CD8-positive, alpha-beta memory T cell (primary cell): ENCODE measurements at regions not wholly inside any gene's neighbourhood (a gene's known extent, or its start where the extent isn't known, plus 50 kb on each side); places are given as distances from the start of the nearest gene placed in this dataset.
A peak's percentile ranks its signal among the peaks of the same experiment; 100 is the strongest.
"Not testable (repeated sequence)": the region's sequence is repeated elsewhere in the genome, so short reads cannot be mapped to it uniquely, and the experiment has no call there.

Experiments used
- CTCF ChIA-PET: fragments of 350-600 bp; sonication (Branson Sonifier 250); formaldehyde crosslinking; loops from one replicate; lab custom pipeline; 2021; ENCODE audit warnings: antibody characterized with exemption; lab: Charles Lee
- POLR2A ChIA-PET: fragments of 350-600 bp; sonication (Branson Sonifier 250); formaldehyde crosslinking; loops from one replicate; lab custom pipeline; 2021; ENCODE audit warnings: antibody characterized with exemption; lab: Charles Lee
- DNase-seq, 5 donors: peaks; one replicate each; pipeline versions ENCODE4 v3.0.0 to v3.0.0-alpha.2; 2020 to 2022; ENCODE audit warnings: mixed read lengths in 1 of 5
- H3K27ac ChIP-seq: one replicate; pipeline ENCODE4 v1.7.0; 2013; ENCODE audit warnings: low read depth, mild to moderate bottlenecking, low read length, moderate library complexity
- H3K27me3 ChIP-seq: 2 replicates; pipeline ENCODE4 v1.7.0; 2013; ENCODE audit warnings: low read length, mild to moderate bottlenecking; ENCODE audit not compliant: insufficient read depth, poor library complexity, severe bottlenecking
- H3K36me3 ChIP-seq: 2 replicates; pipeline ENCODE4 v1.7.0; 2013; ENCODE audit warnings: mild to moderate bottlenecking, low read length, moderate library complexity; ENCODE audit not compliant: insufficient read depth
- H3K4me1 ChIP-seq: 2 replicates; pipeline ENCODE4 v1.7.0; 2013; ENCODE audit warnings: mild to moderate bottlenecking, low read length, moderate library complexity; ENCODE audit not compliant: insufficient read depth
- H3K4me3 ChIP-seq: 2 replicates; pipeline ENCODE4 v1.7.0; 2013; ENCODE audit warnings: mild to moderate bottlenecking, low read length
- H3K9me3 ChIP-seq: 2 replicates; pipeline ENCODE4 v1.7.0; 2013; ENCODE audit warnings: mild to moderate bottlenecking, low read length
- H3K27ac Mint-ChIP-seq, 8 donors: one replicate each; pipeline ENCODE4 v1.8.0; 2020 to 2021; ENCODE audit warnings: mixed read lengths in 8 of 8, mild to moderate bottlenecking in 6 of 8, inconsistent platforms in 3 of 8, moderate library complexity in 3 of 8
- H3K27me3 Mint-ChIP-seq, 2 donors: one replicate each; pipeline ENCODE4 v1.8.0; 2020 to 2021; ENCODE audit warnings: mixed read lengths in 2 of 2, mild to moderate bottlenecking in 1 of 2, moderate library complexity in 1 of 2
- H3K36me3 Mint-ChIP-seq, 3 donors: one replicate each; pipeline ENCODE4 v1.8.0; 2020 to 2021; ENCODE audit warnings: mixed read lengths in 3 of 3, inconsistent platforms in 1 of 3, mild to moderate bottlenecking in 1 of 3
- H3K4me1 Mint-ChIP-seq, 3 donors: one replicate each; pipeline ENCODE4 v1.8.0; 2020 to 2021; ENCODE audit warnings: mixed read lengths in 3 of 3, inconsistent platforms in 1 of 3, mild to moderate bottlenecking in 1 of 3
- H3K4me3 Mint-ChIP-seq, 7 donors: one replicate each; pipeline ENCODE4 v1.8.0; 2020 to 2021; ENCODE audit warnings: mixed read lengths in 7 of 7, mild to moderate bottlenecking in 6 of 7, moderate library complexity in 4 of 7, inconsistent platforms in 2 of 7
- H3K9me3 Mint-ChIP-seq, 5 donors: one replicate each; pipeline ENCODE4 v1.8.0; 2020 to 2022; ENCODE audit warnings: mixed read lengths in 5 of 5, mild to moderate bottlenecking in 3 of 5, moderate library complexity in 2 of 5, inconsistent platforms in 1 of 5

- H3K9me3 ChIP-seq: no peaks in the 10 kb centered on the region
- H3K36me3 Mint-ChIP-seq: no peaks in the 10 kb centered on the region
- no peak overlapping the region for H3K4me3 ChIP-seq
- H3K4me1 ChIP-seq: no peaks in the 10 kb centered on the region
- no peaks in the 10 kb centered on the region for H3K9me3 Mint-ChIP-seq
- H3K27ac ChIP-seq: no peak overlapping the region
- ChIA-PET CTCF (no interaction called here), POLR2A (no interaction called here)
- H3K4me1 Mint-ChIP-seq: no peaks in the 10 kb centered on the region
- H3K4me3 Mint-ChIP-seq: no peak overlapping the region
- H3K27me3 Mint-ChIP-seq: peaks cover 0 to 1% of the 10 kb centered on the region in 2 donors
- no peak overlapping the region for H3K27ac Mint-ChIP-seq
- no peaks in the 10 kb centered on the region for H3K27me3 ChIP-seq
- DNase-seq: no peak
- H3K36me3 ChIP-seq: no peaks in the 10 kb centered on the region
Observed at GRCh38 chr18:14965553-14965952, 217.6 kb downstream of the ANKRD30B start.

- DNase-seq, H3K27me3 ChIP-seq, H3K9me3 Mint-ChIP-seq, POLR2A ChIA-PET, CTCF ChIA-PET, H3K4me1 ChIP-seq, H3K4me1 Mint-ChIP-seq, H3K27me3 Mint-ChIP-seq, H3K36me3 Mint-ChIP-seq, H3K4me3 Mint-ChIP-seq, H3K27ac Mint-ChIP-seq, H3K36me3 ChIP-seq, H3K4me3 ChIP-seq, H3K27ac ChIP-seq, H3K9me3 ChIP-seq: not testable (repeated sequence)
Observed at GRCh38 chr18:14967246-14967645, 219.3 kb downstream of the ANKRD30B start.

- Histone ChIP-seq H3K27me3 (no peaks in the 10 kb centered on the region), H3K9me3 (no peaks in the 10 kb centered on the region), H3K4me3 (no peak overlapping the region), H3K36me3 (no peaks in the 10 kb centered on the region), H3K27ac (no peak overlapping the region), H3K4me1 (no peaks in the 10 kb centered on the region)
- H3K27me3 Mint-ChIP-seq: peaks cover 0 to 1% of the 10 kb centered on the region in 2 donors
- POLR2A ChIA-PET: no interaction called here
- no peaks in the 10 kb centered on the region for H3K4me1 Mint-ChIP-seq
- no peak for DNase-seq
- CTCF ChIA-PET: no interaction called here
- no peaks in the 10 kb centered on the region for H3K9me3 Mint-ChIP-seq
- no peak overlapping the region for H3K4me3 Mint-ChIP-seq
- peak overlapping the region in 1 of 8 donors; percentile 43 for H3K27ac Mint-ChIP-seq
- no peaks in the 10 kb centered on the region for H3K36me3 Mint-ChIP-seq
Observed at GRCh38 chr18:14969500-14969899, 221.5 kb downstream of the ANKRD30B start.

- H3K27me3 Mint-ChIP-seq: peaks cover 0 to 1% of the 10 kb centered on the region in 2 donors
- ChIA-PET POLR2A (no interaction called here), CTCF (no interaction called here)
- Histone ChIP-seq H3K27me3 (no peaks in the 10 kb centered on the region), H3K9me3 (no peaks in the 10 kb centered on the region), H3K36me3 (no peaks in the 10 kb centered on the region), H3K27ac (no peak overlapping the region), H3K4me3 (no peak overlapping the region), H3K4me1 (no peaks in the 10 kb centered on the region)
- no peak overlapping the region for H3K27ac Mint-ChIP-seq
- no peak for DNase-seq
- H3K9me3 Mint-ChIP-seq: no peaks in the 10 kb centered on the region
- H3K4me1 Mint-ChIP-seq: no peaks in the 10 kb centered on the region
- H3K4me3 Mint-ChIP-seq: no peak overlapping the region
- no peaks in the 10 kb centered on the region for H3K36me3 Mint-ChIP-seq
Observed at GRCh38 chr18:14970027-14970426, 222.1 kb downstream of the ANKRD30B start.

- H3K4me1 ChIP-seq: no peaks in the 10 kb centered on the region
- POLR2A ChIA-PET: no interaction called here
- H3K9me3 Mint-ChIP-seq: no peaks in the 10 kb centered on the region
Observed at GRCh38 chr18:14971461-14972185, 223.7 kb downstream of the ANKRD30B start.

GRCh38 chr18:14973421-14973820 lies 225.4 kb downstream of the ANKRD30B start:
- H3K9me3 ChIP-seq, H3K27ac Mint-ChIP-seq, H3K4me3 ChIP-seq, H3K27me3 Mint-ChIP-seq, H3K27ac ChIP-seq, H3K36me3 ChIP-seq, H3K36me3 Mint-ChIP-seq, CTCF ChIA-PET, H3K4me3 Mint-ChIP-seq, H3K27me3 ChIP-seq, DNase-seq, H3K9me3 Mint-ChIP-seq, H3K4me1 Mint-ChIP-seq, POLR2A ChIA-PET, H3K4me1 ChIP-seq: not testable (repeated sequence)

More at GRCh38 chr18:14971461-14972185, 223.7 kb downstream of the ANKRD30B start:
- H3K27me3 ChIP-seq: no peaks in the 10 kb centered on the region
- Mint-ChIP-seq H3K27me3 (peaks cover 0 to 1% of the 10 kb centered on the region in 2 donors), H3K27ac (peak overlapping the region in 1 of 8 donors; percentile 53), H3K4me3 (no peak overlapping the region), H3K36me3 (no peaks in the 10 kb centered on the region), H3K4me1 (no peaks in the 10 kb centered on the region)
- H3K27ac ChIP-seq: no peak overlapping the region
- no peak for DNase-seq
- no peak overlapping the region for H3K4me3 ChIP-seq
- H3K36me3 ChIP-seq: no peaks in the 10 kb centered on the region
- CTCF ChIA-PET: no interaction called here
- H3K9me3 ChIP-seq: no peaks in the 10 kb centered on the region

GRCh38 chr18:14974088-14974487 lies 226.1 kb downstream of the ANKRD30B start:
- Mint-ChIP-seq H3K9me3 (no peaks in the 10 kb centered on the region), H3K4me3 (peak overlapping the region in 1 of 7 donors; percentile 81), H3K27me3 (peaks cover 0 to 1% of the 10 kb centered on the region in 2 donors), H3K4me1 (no peaks in the 10 kb centered on the region), H3K27ac (no peak overlapping the region), H3K36me3 (no peaks in the 10 kb centered on the region)
- no peak for DNase-seq
- no peaks in the 10 kb centered on the region for H3K27me3 ChIP-seq
- POLR2A ChIA-PET: no interaction called here
- no peaks in the 10 kb centered on the region for H3K4me1 ChIP-seq
- CTCF ChIA-PET: no interaction called here
- H3K9me3 ChIP-seq: no peaks in the 10 kb centered on the region
- no peak overlapping the region for H3K4me3 ChIP-seq
- H3K27ac ChIP-seq: no peak overlapping the region
- H3K36me3 ChIP-seq: no peaks in the 10 kb centered on the region

- no peaks in the 10 kb centered on the region for H3K27me3 ChIP-seq
- peaks cover 0 to under 1% of the 10 kb centered on the region in 2 donors for H3K27me3 Mint-ChIP-seq
- no peak overlapping the region for H3K4me3 ChIP-seq
- H3K36me3 Mint-ChIP-seq: no peaks in the 10 kb centered on the region
- no peaks in the 10 kb centered on the region for H3K36me3 ChIP-seq
- H3K27ac Mint-ChIP-seq: no peak overlapping the region
- ChIA-PET POLR2A (no interaction called here), CTCF (no interaction called here)
- no peaks in the 10 kb centered on the region for H3K4me1 ChIP-seq
- no peaks in the 10 kb centered on the region for H3K4me1 Mint-ChIP-seq
- no peaks in the 10 kb centered on the region for H3K9me3 Mint-ChIP-seq
- no peaks in the 10 kb centered on the region for H3K9me3 ChIP-seq
- H3K4me3 Mint-ChIP-seq: no peak overlapping the region
- H3K27ac ChIP-seq: no peak overlapping the region
- no peak for DNase-seq
Observed at GRCh38 chr18:14974576-14974975, 226.6 kb downstream of the ANKRD30B start.
